Activated B cell treated with CpG ODN at 0.5 μM for 24 hours (primary cell): ENCODE measurements at regions not wholly inside any gene's neighbourhood (a gene's known extent, or its start where the extent isn't known, plus 50 kb on each side); places are given as distances from the start of the nearest gene placed in this dataset.

Experiments used
- ATAC-seq: fragments of 200-7000 bp; cut with Tn5 transposase; one replicate; pipeline ENCODE4 v1.10.0; 2021; ENCODE audit warnings: low read depth, mild to moderate bottlenecking, moderate library complexity
- CTCF ChIA-PET: fragments of 350-600 bp; sonication (Branson Sonifier 250); formaldehyde crosslinking; loops from one replicate; lab custom pipeline; 2021; ENCODE audit warnings: antibody characterized with exemption; lab: Charles Lee
- POLR2A ChIA-PET: fragments of 350-600 bp; sonication (Branson Sonifier 250); formaldehyde crosslinking; loops from one replicate; lab custom pipeline; 2021; ENCODE audit warnings: antibody characterized with exemption; lab: Charles Lee
- DNase-seq: peaks from one replicate; pipeline ENCODE4 v3.0.0; 2022
- H3K27ac Mint-ChIP-seq: one replicate; pipeline ENCODE4 v1.8.0; 2020; ENCODE audit warnings: mixed read lengths
- H3K27me3 Mint-ChIP-seq: one replicate; pipeline ENCODE4 v1.8.0; 2021; ENCODE audit warnings: mixed read lengths
- H3K36me3 Mint-ChIP-seq: one replicate; pipeline ENCODE4 v1.8.0; 2021; ENCODE audit warnings: low read depth, mixed read lengths
- H3K4me1 Mint-ChIP-seq: one replicate; pipeline ENCODE4 v1.8.0; 2021; ENCODE audit warnings: mixed read lengths
- H3K4me3 Mint-ChIP-seq: one replicate; pipeline ENCODE4 v1.8.0; 2020; ENCODE audit warnings: mild to moderate bottlenecking, mixed read lengths
- H3K9me3 Mint-ChIP-seq: one replicate; pipeline ENCODE4 v1.8.0; 2020; ENCODE audit warnings: mixed read lengths
- CTCF ChIP-seq: fragments of 200-600 bp; IDR thresholded peaks from one replicate; pipeline ENCODE4 v1.8.0; 2022; ENCODE audit warnings: antibody characterized with exemption, mild to moderate bottlenecking
- intact Hi-C: fragments of 100-400 bp; cut with micrococcal nuclease; formaldehyde crosslinking; loops from one replicate; pipeline ENCODE4 v1.15.1; 2024

GRCh38 chr1:98054786-98055185, 134.0 kb upstream of the DPYD start:
- ATAC-seq (no peak), DNase-seq (no peak)
- peaks cover 44% of the 10 kb centered on the region for H3K27me3 Mint-ChIP-seq
- H3K4me1 Mint-ChIP-seq, result peaks cover 13% of the 10 kb centered on the region
- H3K4me3 Mint-ChIP-seq, result no peak overlapping the region
- no peaks in the 10 kb centered on the region for H3K9me3 Mint-ChIP-seq
- intact Hi-C loops, result loop anchor here (5.0 kb wide), 1 partner anchor 132 kb away; the partner anchor contains the start of gene DPYD
- no peak for TF ChIP-seq CTCF
- ChIA-PET CTCF (interaction anchor here (0.6 to 3.7 kb wide), 3 partner anchors 21 to 1091 kb away, joined by 3 to 20 read pairs (median 7); no protein-coding TSS in a partner anchor), POLR2A (no interaction called here)
- no peak overlapping the region for H3K27ac Mint-ChIP-seq
- no peaks in the 10 kb centered on the region for H3K36me3 Mint-ChIP-seq

- no peak for TF ChIP-seq CTCF
- Mint-ChIP-seq H3K4me3 (no peak overlapping the region), H3K36me3 (no peaks in the 10 kb centered on the region), H3K27me3 (peaks cover 49% of the 10 kb centered on the region), H3K4me1 (peaks cover 13% of the 10 kb centered on the region), H3K27ac (no peak overlapping the region), H3K9me3 (no peaks in the 10 kb centered on the region)
- ChIA-PET CTCF (interaction anchor here (0.6 to 3.7 kb wide), 4 partner anchors 11 to 1090 kb away, joined by 3 to 20 read pairs (median 5); no protein-coding TSS in a partner anchor), POLR2A (no interaction called here)
- DNase-seq (no peak), ATAC-seq (no peak)
- intact Hi-C loops, result loop anchor here (5.0 kb wide), 1 partner anchor 132 kb away; the partner anchor contains the start of gene DPYD
These were observed 133.5 kb upstream of the DPYD start for GRCh38 chr1:98054367-98054701.

GRCh38 chr1:98053471-98054366, 132.9 kb upstream of the DPYD start:
- H3K4me3 Mint-ChIP-seq, result peak overlapping the region; percentile 67
- POLR2A ChIA-PET, result no interaction called here
- CTCF ChIA-PET, result interaction anchor here (0.6 to 3.7 kb wide), 6 partner anchors 10 to 1090 kb away, joined by 3 to 20 read pairs (median 3); no protein-coding TSS in a partner anchor

GRCh38 chr1:98051065-98051675, 130.3 kb upstream of the DPYD start:
- ATAC-seq (no peak), DNase-seq (peak; percentile 36)
- no peak overlapping the region for H3K4me3 Mint-ChIP-seq
- no peaks in the 10 kb centered on the region for H3K9me3 Mint-ChIP-seq
- ChIA-PET CTCF (interaction anchor here (0.8 to 2.4 kb wide), 8 partner anchors 9 to 1086 kb away, joined by 3 to 15 read pairs (median 6); no protein-coding TSS in a partner anchor), POLR2A (no interaction called here)
- H3K27ac Mint-ChIP-seq, result no peak overlapping the region
- TF ChIP-seq CTCF, result no peak
- no peaks in the 10 kb centered on the region for H3K36me3 Mint-ChIP-seq
- peaks cover 67% of the 10 kb centered on the region for H3K27me3 Mint-ChIP-seq
- peaks cover 18% of the 10 kb centered on the region for H3K4me1 Mint-ChIP-seq
- intact Hi-C loops, result loop anchor here (1.0 to 5.0 kb wide), 6 partner anchors 129 to 1085 kb away; partner anchors contain the start of gene DPYD

More at GRCh38 chr1:98053471-98054366, 132.9 kb upstream of the DPYD start:
- peaks cover 54% of the 10 kb centered on the region for H3K27me3 Mint-ChIP-seq
- no peaks in the 10 kb centered on the region for H3K36me3 Mint-ChIP-seq
- TF ChIP-seq CTCF, result peak; percentile 77
- H3K4me1 Mint-ChIP-seq, result peaks cover 13% of the 10 kb centered on the region
- DNase-seq, result peak; percentile 53
- H3K27ac Mint-ChIP-seq, result no peak overlapping the region
- no peaks in the 10 kb centered on the region for H3K9me3 Mint-ChIP-seq
- intact Hi-C loops, result loop anchor here (2.0 to 5.0 kb wide), 2 partner anchors 131 to 233 kb away; partner anchors contain the start of gene DPYD
- ATAC-seq, result peak; percentile 92
